ENCODE measurements at regions not wholly inside any gene's neighbourhood (a gene's known extent, or its start where the extent isn't known, plus 50 kb on each side); places are given as distances from the start of the nearest gene placed in this dataset.

DNA sequence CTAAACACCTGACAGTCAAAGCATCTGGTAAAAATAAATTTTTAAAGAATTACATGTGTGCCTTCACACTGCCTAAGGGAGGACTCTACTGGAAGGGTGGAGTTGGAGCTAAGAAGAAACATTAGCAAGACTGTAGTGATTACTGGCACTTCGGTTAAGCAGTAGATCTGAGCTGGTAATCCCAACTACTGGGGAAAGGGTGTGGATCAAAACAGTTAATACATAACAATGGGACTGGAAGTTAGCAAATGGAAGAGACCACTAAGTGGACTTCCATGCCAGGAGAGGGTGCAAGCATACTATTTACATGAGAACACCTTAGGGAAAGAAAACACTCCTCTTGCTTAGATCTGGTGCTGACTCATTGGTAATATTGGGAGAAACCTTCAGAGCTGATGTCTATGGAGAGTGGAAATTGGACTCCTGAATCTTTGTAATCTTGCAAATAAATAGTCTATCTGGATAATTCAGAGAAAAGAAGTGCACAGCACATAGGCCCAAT, 519.6 kb upstream of the LINC00305 start:
- DNase-seq (no peak), ATAC-seq (no peak)
- H3K36me3 ChIP-seq = no peaks in the 10 kb centered on the region
- peaks cover 0 to 8% (median 0%) of the 10 kb centered on the region in 11 donors for H3K9me3 ChIP-seq
- H3K4me1 ChIP-seq = no peaks in the 10 kb centered on the region
- no peak overlapping the region for H3K27ac ChIP-seq
- H3K4me3 ChIP-seq = no peak overlapping the region
- intact Hi-C loops (cut with DNase I) = no loop called here
- TF ChIP-seq, protein P1, sequence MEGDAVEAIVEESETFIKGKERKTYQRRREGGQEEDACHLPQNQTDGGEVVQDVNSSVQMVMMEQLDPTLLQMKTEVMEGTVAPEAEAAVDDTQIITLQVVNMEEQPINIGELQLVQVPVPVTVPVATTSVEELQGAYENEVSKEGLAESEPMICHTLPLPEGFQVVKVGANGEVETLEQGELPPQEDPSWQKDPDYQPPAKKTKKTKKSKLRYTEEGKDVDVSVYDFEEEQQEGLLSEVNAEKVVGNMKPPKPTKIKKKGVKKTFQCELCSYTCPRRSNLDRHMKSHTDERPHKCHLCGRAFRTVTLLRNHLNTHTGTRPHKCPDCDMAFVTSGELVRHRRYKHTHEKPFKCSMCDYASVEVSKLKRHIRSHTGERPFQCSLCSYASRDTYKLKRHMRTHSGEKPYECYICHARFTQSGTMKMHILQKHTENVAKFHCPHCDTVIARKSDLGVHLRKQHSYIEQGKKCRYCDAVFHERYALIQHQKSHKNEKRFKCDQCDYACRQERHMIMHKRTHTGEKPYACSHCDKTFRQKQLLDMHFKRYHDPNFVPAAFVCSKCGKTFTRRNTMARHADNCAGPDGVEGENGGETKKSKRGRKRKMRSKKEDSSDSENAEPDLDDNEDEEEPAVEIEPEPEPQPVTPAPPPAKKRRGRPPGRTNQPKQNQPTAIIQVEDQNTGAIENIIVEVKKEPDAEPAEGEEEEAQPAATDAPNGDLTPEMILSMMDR (IDR thresholded peaks at IDR 0.05) = no peak
- WGBS, 2 donors = 81 to 84% methylated on average over 1 of the region's 1 CpG
- no peaks in the 10 kb centered on the region for H3K27me3 ChIP-seq

DNA sequence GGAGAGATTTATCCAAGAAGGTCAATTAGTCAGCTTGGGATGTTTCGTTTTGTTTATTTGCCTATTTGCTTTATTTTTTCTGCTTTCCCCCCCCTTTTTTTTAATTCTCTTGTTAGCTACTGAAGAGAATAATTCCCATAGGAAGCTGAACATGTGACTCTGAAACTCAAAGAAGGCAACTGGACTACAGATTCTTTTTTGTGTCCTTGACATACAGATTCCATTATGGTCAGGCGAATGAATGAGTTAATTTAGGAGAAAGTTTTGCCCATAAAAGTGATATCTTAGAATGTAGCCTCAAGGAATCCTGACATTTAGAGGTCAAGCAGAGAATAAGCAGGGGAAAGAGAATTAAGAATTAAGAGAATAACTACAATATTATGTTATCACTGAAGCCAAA, 514.2 kb upstream of the LINC00305 start:
- H3K36me3 ChIP-seq = no peaks in the 10 kb centered on the region
- H3K9me3 ChIP-seq = no peaks in the 10 kb centered on the region
- H3K4me1 ChIP-seq = no peaks in the 10 kb centered on the region
- no peak overlapping the region for H3K4me3 ChIP-seq
- H3K27me3 ChIP-seq = no peaks in the 10 kb centered on the region
- H3K27ac ChIP-seq = no peak overlapping the region
- DNase-seq = no peak
- ATAC-seq = no peak
- TF ChIP-seq, protein P1 (IDR thresholded peaks at IDR 0.05) = no peak
- intact Hi-C loops (cut with DNase I) = no loop called here
- 85 to 90% methylated on average over 2 of the region's 2 CpGs for WGBS, 2 donors

DNA sequence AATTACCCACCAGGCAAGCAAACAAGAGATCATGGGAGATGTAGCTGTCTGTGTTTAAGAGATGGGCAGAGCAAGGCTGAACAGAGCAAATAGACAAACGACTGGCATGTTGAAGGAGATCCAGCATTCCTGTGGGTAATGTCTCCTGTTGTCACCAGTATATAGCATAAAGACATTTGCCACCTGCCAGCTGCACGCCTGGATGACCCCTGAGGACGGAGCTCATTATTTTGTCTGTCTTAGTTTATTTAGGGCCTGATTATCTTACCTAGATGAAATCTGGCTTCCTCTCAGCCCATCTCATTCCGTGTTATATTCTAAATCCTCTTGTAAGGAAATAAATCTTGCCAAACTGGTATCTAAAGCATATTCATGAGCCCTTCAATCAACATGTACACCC, 510.3 kb upstream of the LINC00305 start:
- no peaks in the 10 kb centered on the region for H3K27me3 ChIP-seq
- no peaks in the 10 kb centered on the region for H3K4me1 ChIP-seq
- WGBS, 2 donors = 41 to 50% methylated on average over 4 of the region's 4 CpGs
- no peak overlapping the region for H3K4me3 ChIP-seq
- intact Hi-C loops (cut with DNase I) = no loop called here
- H3K36me3 ChIP-seq = no peaks in the 10 kb centered on the region
- DNase-seq (no peak), ATAC-seq (no peak)
- H3K27ac ChIP-seq = no peak overlapping the region
- TF ChIP-seq, protein P1 (IDR thresholded peaks at IDR 0.05) = no peak
- no peaks in the 10 kb centered on the region for H3K9me3 ChIP-seq

DNA sequence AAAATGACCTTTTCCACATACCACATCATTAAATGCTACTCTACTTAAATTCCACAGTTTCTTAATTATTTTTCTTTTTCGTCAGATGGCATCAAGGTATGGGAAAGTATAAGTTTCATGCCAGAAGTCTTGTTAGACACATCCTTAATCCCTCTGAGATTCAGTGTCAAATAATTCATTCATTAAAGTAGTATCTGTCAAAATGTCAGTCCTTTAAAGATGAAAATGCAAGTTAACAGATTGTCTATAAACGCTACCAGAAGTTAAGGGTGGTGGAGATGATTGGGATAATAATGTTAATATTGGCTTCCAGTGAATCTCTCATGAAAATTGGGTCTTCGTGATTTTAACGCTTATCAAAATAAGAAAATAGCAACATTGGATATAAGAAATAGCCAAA, 504.2 kb upstream of the LINC00305 start:
- WGBS, 2 donors = 64 to 66% methylated on average over 4 of the region's 4 CpGs
- no peaks in the 10 kb centered on the region for H3K27me3 ChIP-seq
- no peak for ATAC-seq

More for the DNA sequence above, 504.2 kb upstream of the LINC00305 start:
- Histone ChIP-seq H3K27ac (no peak overlapping the region), H3K4me3 (no peak overlapping the region), H3K4me1 (no peaks in the 10 kb centered on the region), H3K9me3 (no peaks in the 10 kb centered on the region), H3K36me3 (no peaks in the 10 kb centered on the region)
- intact Hi-C loops (cut with DNase I) = no loop called here
- DNase-seq = no peak
- TF ChIP-seq, protein P1 (IDR thresholded peaks at IDR 0.05) = no peak

Measured in heart right ventricle (tissue), 16 donors.